ENCODE measurements at regions not wholly inside any gene's neighbourhood (a gene's known extent, or its start where the extent isn't known, plus 50 kb on each side); places are given as distances from the start of the nearest gene placed in this dataset.

GRCh38 chr20:60928341-60928740 is 323.7 kb upstream of the CDH4 start:
- Histone ChIP-seq H3K4me3 (ENCODE audit: low read length) (no peak overlapping the region), H3K4me1 (ENCODE audit: insufficient read depth, low read length) (no peaks in the 10 kb centered on the region), H3K9me3 (ENCODE audit: low read length) (no peaks in the 10 kb centered on the region), H3K36me3 (ENCODE audit: insufficient read depth, low read length) (no peaks in the 10 kb centered on the region), H3K27ac (ENCODE audit: low read depth, low read length) (no peak overlapping the region), H3K27me3 (ENCODE audit: insufficient read depth, low read length, poor library complexity, severe bottlenecking) (no peaks in the 10 kb centered on the region)
- peaks cover 0 to 11% of the 10 kb centered on the region in 2 donors for H3K27me3 Mint-ChIP-seq
- DNase-seq = no peak
- H3K27ac Mint-ChIP-seq = no peak overlapping the region
- no peaks in the 10 kb centered on the region for H3K4me1 Mint-ChIP-seq
- no peak overlapping the region for H3K4me3 Mint-ChIP-seq
- ChIA-PET POLR2A (no interaction called here), CTCF (no interaction called here)
- H3K9me3 Mint-ChIP-seq = peaks cover 0 to 2% (median 0%) of the 10 kb centered on the region in 5 donors
- H3K36me3 Mint-ChIP-seq = no peaks in the 10 kb centered on the region

GRCh38 chr20:60930023-60930790 is 321.9 kb upstream of the CDH4 start:
- H3K4me1 ChIP-seq (ENCODE audit: insufficient read depth, low read length) = no peaks in the 10 kb centered on the region
- ChIA-PET POLR2A (no interaction called here), CTCF (no interaction called here)
- no peak overlapping the region for H3K4me3 Mint-ChIP-seq
- DNase-seq = no peak
- H3K9me3 Mint-ChIP-seq = peaks cover 0 to 2% (median 0%) of the 10 kb centered on the region in 5 donors
- no peaks in the 10 kb centered on the region for H3K36me3 ChIP-seq (ENCODE audit: insufficient read depth, low read length)
- H3K27me3 ChIP-seq (ENCODE audit: insufficient read depth, low read length, poor library complexity, severe bottlenecking) = no peaks in the 10 kb centered on the region
- H3K4me3 ChIP-seq (ENCODE audit: low read length) = no peak overlapping the region
- no peaks in the 10 kb centered on the region for H3K36me3 Mint-ChIP-seq
- H3K27me3 Mint-ChIP-seq = peaks cover 0 to 9% of the 10 kb centered on the region in 2 donors
- no peak overlapping the region for H3K27ac Mint-ChIP-seq
- H3K4me1 Mint-ChIP-seq = no peaks in the 10 kb centered on the region
- H3K9me3 ChIP-seq (ENCODE audit: low read length) = no peaks in the 10 kb centered on the region
- no peak overlapping the region for H3K27ac ChIP-seq (ENCODE audit: low read depth, low read length)

GRCh38 chr20:60931696-60932095 is 320.4 kb upstream of the CDH4 start:
- Mint-ChIP-seq H3K9me3 (peaks cover 0 to 2% (median 0%) of the 10 kb centered on the region in 5 donors), H3K27ac (no peak overlapping the region)
- POLR2A ChIA-PET = no interaction called here

GRCh38 chr20:60934724-60935123 is 317.3 kb upstream of the CDH4 start:
- ChIA-PET CTCF (no interaction called here), POLR2A (no interaction called here)
- Mint-ChIP-seq H3K4me1 (no peaks in the 10 kb centered on the region), H3K4me3 (no peak overlapping the region), H3K9me3 (peaks cover 0 to 2% (median 0%) of the 10 kb centered on the region in 5 donors), H3K36me3 (no peaks in the 10 kb centered on the region), H3K27ac (no peak overlapping the region), H3K27me3 (peaks cover 0 to 9% of the 10 kb centered on the region in 2 donors)
- Histone ChIP-seq H3K27ac (ENCODE audit: low read depth, low read length) (no peak overlapping the region), H3K27me3 (ENCODE audit: insufficient read depth, low read length, poor library complexity, severe bottlenecking) (no peaks in the 10 kb centered on the region), H3K36me3 (ENCODE audit: insufficient read depth, low read length) (no peaks in the 10 kb centered on the region), H3K4me1 (ENCODE audit: insufficient read depth, low read length) (no peaks in the 10 kb centered on the region), H3K4me3 (ENCODE audit: low read length) (no peak overlapping the region), H3K9me3 (ENCODE audit: low read length) (no peaks in the 10 kb centered on the region)
- DNase-seq = no peak

More at GRCh38 chr20:60931696-60932095, 320.4 kb upstream of the CDH4 start:
- Mint-ChIP-seq H3K4me1 (no peaks in the 10 kb centered on the region), H3K36me3 (no peaks in the 10 kb centered on the region), H3K4me3 (no peak overlapping the region), H3K27me3 (peaks cover 0 to 12% of the 10 kb centered on the region in 2 donors)
- DNase-seq = no peak
- Histone ChIP-seq H3K4me3 (ENCODE audit: low read length) (no peak overlapping the region), H3K36me3 (ENCODE audit: insufficient read depth, low read length) (no peaks in the 10 kb centered on the region), H3K9me3 (ENCODE audit: low read length) (no peaks in the 10 kb centered on the region), H3K27me3 (ENCODE audit: insufficient read depth, low read length, poor library complexity, severe bottlenecking) (no peaks in the 10 kb centered on the region), H3K27ac (ENCODE audit: low read depth, low read length) (no peak overlapping the region), H3K4me1 (ENCODE audit: insufficient read depth, low read length) (no peaks in the 10 kb centered on the region)
- CTCF ChIA-PET = no interaction called here

GRCh38 chr20:60935971-60936370 is 316.1 kb upstream of the CDH4 start:
- H3K36me3 Mint-ChIP-seq = no peaks in the 10 kb centered on the region
- peaks cover 0 to 6% of the 10 kb centered on the region in 2 donors for H3K27me3 Mint-ChIP-seq
- no peak overlapping the region for H3K4me3 Mint-ChIP-seq
- H3K27me3 ChIP-seq (ENCODE audit: insufficient read depth, low read length, poor library complexity, severe bottlenecking) = no peaks in the 10 kb centered on the region
- no peak overlapping the region for H3K27ac Mint-ChIP-seq
- no peak overlapping the region for H3K27ac ChIP-seq (ENCODE audit: low read depth, low read length)
- no peaks in the 10 kb centered on the region for H3K36me3 ChIP-seq (ENCODE audit: insufficient read depth, low read length)
- ChIA-PET CTCF (no interaction called here), POLR2A (no interaction called here)
- peaks cover 0 to 2% (median 0%) of the 10 kb centered on the region in 5 donors for H3K9me3 Mint-ChIP-seq
- H3K4me1 ChIP-seq (ENCODE audit: insufficient read depth, low read length) = no peaks in the 10 kb centered on the region
- no peaks in the 10 kb centered on the region for H3K9me3 ChIP-seq (ENCODE audit: low read length)
- DNase-seq = no peak
- H3K4me1 Mint-ChIP-seq = no peaks in the 10 kb centered on the region
- H3K4me3 ChIP-seq (ENCODE audit: low read length) = no peak overlapping the region

- Mint-ChIP-seq H3K4me1 (no peaks in the 10 kb centered on the region), H3K4me3 (no peak overlapping the region), H3K9me3 (peaks cover 0 to 2% (median 0%) of the 10 kb centered on the region in 5 donors), H3K27me3 (peaks cover 0 to 3% of the 10 kb centered on the region in 2 donors), H3K36me3 (no peaks in the 10 kb centered on the region), H3K27ac (peak overlapping the region in 1 of 8 donors; percentile 72)
- no peak for DNase-seq
- POLR2A ChIA-PET = no interaction called here
- H3K36me3 ChIP-seq (ENCODE audit: insufficient read depth, low read length) = no peaks in the 10 kb centered on the region
- no peak overlapping the region for H3K27ac ChIP-seq (ENCODE audit: low read depth, low read length)
- no peak overlapping the region for H3K4me3 ChIP-seq (ENCODE audit: low read length)
- CTCF ChIA-PET = no interaction called here
- no peaks in the 10 kb centered on the region for H3K27me3 ChIP-seq (ENCODE audit: insufficient read depth, low read length, poor library complexity, severe bottlenecking)
- no peaks in the 10 kb centered on the region for H3K4me1 ChIP-seq (ENCODE audit: insufficient read depth, low read length)
- no peaks in the 10 kb centered on the region for H3K9me3 ChIP-seq (ENCODE audit: low read length)
These were observed 314.5 kb upstream of the CDH4 start for GRCh38 chr20:60937585-60937984.

GRCh38 chr20:60941379-60941778 is 310.7 kb upstream of the CDH4 start:
- H3K27me3 Mint-ChIP-seq = no peaks in the 10 kb centered on the region
- no peaks in the 10 kb centered on the region for H3K27me3 ChIP-seq (ENCODE audit: insufficient read depth, low read length, poor library complexity, severe bottlenecking)
- H3K27ac Mint-ChIP-seq = no peak overlapping the region
- no peak for DNase-seq
- H3K9me3 ChIP-seq (ENCODE audit: low read length) = no peaks in the 10 kb centered on the region
- ChIA-PET POLR2A (no interaction called here), CTCF (no interaction called here)
- H3K4me3 Mint-ChIP-seq = no peak overlapping the region
- H3K36me3 ChIP-seq (ENCODE audit: insufficient read depth, low read length) = no peaks in the 10 kb centered on the region
- H3K27ac ChIP-seq (ENCODE audit: low read depth, low read length) = no peak overlapping the region
- H3K9me3 Mint-ChIP-seq = peaks cover 0 to 2% (median 0%) of the 10 kb centered on the region in 5 donors
- no peak overlapping the region for H3K4me3 ChIP-seq (ENCODE audit: low read length)
- no peaks in the 10 kb centered on the region for H3K4me1 Mint-ChIP-seq
- no peaks in the 10 kb centered on the region for H3K36me3 Mint-ChIP-seq
- H3K4me1 ChIP-seq (ENCODE audit: insufficient read depth, low read length) = no peaks in the 10 kb centered on the region

- H3K27me3 ChIP-seq (ENCODE audit: insufficient read depth, low read length, poor library complexity, severe bottlenecking) = no peaks in the 10 kb centered on the region
- Mint-ChIP-seq H3K27me3 (no peaks in the 10 kb centered on the region), H3K9me3 (peaks cover 0 to 5% (median 2%) of the 10 kb centered on the region in 5 donors), H3K27ac (no peak overlapping the region), H3K4me1 (no peaks in the 10 kb centered on the region), H3K4me3 (no peak overlapping the region), H3K36me3 (no peaks in the 10 kb centered on the region)
- H3K9me3 ChIP-seq (ENCODE audit: low read length) = no peaks in the 10 kb centered on the region
- H3K27ac ChIP-seq (ENCODE audit: low read depth, low read length) = no peak overlapping the region
- H3K4me3 ChIP-seq (ENCODE audit: low read length) = no peak overlapping the region
- ChIA-PET CTCF (no interaction called here), POLR2A (no interaction called here)
- no peaks in the 10 kb centered on the region for H3K36me3 ChIP-seq (ENCODE audit: insufficient read depth, low read length)
- DNase-seq = no peak
- H3K4me1 ChIP-seq (ENCODE audit: insufficient read depth, low read length) = no peaks in the 10 kb centered on the region
These were observed 304.2 kb upstream of the CDH4 start for GRCh38 chr20:60947819-60948218.
